ENCODE measurements at regions not wholly inside any gene's neighbourhood (a gene's known extent, or its start where the extent isn't known, plus 50 kb on each side); places are given as distances from the start of the nearest gene placed in this dataset.
A peak's percentile ranks its signal among the peaks of the same experiment; 100 is the strongest.
"Not testable (repeated sequence)": the region's sequence is repeated elsewhere in the genome, so short reads cannot be mapped to it uniquely, and the experiment has no call there.

DNA sequence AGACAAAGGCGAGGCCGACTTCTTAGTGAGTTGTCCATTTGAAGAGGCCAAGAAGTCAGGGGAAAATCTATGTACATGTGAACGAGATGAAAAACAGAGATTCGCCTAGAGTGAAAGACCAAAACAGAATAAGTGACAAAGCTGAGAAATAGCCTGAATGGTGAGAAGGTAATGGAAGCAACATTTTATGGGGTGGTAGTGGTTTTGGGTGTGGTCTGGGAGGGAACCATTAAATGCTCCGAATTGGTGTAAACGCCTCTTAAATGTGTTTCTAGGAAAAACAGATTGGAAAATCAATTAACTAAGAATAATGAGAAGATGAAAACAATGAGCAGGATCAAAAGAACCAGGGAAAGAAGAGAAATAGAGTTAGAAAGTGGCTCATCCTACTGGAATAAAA is 83.8 kb upstream of the MANSC4 start:
- DNase-seq (ENCODE audit: low read depth in 2 of 2): no peak

DNA sequence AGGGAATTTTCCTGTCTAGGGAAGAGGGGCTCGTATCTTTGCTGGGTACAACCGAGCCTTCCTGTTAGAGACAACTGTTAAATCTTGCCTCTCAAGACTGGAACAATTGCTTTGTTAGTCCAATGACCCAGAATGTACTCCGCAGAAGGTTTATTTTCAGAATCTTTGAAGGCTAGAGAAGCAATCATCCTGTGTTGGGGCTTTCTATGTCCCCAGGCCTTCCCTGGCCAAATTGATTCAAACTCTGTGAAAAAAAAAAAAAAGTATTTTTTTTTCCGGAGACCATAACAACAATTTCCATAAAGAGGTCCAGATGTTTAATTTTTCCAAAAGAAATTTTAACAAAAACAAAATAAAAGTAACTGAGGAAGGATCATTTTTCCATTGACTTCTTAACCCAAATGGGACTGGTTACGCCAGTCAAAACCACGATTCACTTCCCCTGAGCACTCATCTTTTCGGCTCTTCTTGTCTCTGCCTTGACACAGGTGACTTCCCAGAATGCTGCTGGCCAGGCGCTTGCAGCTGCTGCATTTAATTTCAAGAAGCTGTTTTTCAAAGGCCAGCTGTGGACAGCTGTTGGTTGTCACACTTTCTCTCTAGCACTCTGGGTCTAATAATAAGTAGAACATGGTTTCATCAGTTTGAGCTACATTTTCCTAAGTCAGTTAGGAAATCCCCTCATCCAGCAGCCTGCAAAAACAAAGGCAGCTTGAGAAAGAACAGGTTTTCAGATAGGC is 81.6 kb upstream of the MANSC4 start:
- peak in 1 of 2 donors; percentile 2 for DNase-seq (ENCODE audit: low read depth in 2 of 2)

DNA sequence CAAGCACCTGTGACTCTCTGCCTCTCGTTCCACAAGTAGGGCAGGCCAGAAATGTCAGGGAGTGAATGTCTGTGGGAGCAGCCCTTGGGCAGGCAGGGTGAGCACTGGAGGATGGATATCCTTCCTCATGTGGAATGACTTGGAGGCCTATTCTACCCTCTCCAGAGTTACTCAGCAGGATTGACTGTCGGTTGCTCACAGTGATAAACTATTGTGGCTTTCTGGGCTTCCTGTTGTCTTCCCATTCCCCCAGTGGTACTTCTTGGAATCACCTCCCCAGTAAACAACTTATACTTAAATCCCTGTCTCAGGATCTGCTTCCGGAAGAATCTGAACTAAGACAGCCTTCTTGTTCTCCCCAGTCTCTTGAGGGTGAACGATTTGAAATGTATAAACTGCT is 79.6 kb upstream of the MANSC4 start:
- no peak for DNase-seq (ENCODE audit: low read depth in 2 of 2)

GRCh38 chr12:27857006-27857405 is 77.0 kb upstream of the MANSC4 start:
- DNase-seq (ENCODE audit: low read depth in 2 of 2): not testable (repeated sequence)

GRCh38 chr12:27852742-27853141 is 72.7 kb upstream of the MANSC4 start:
- no peak for DNase-seq (ENCODE audit: low read depth in 2 of 2)
